MM.1S (cell line): ENCODE measurements at regions not wholly inside any gene's neighbourhood (a gene's known extent, or its start where the extent isn't known, plus 50 kb on each side); places are given as distances from the start of the nearest gene placed in this dataset.

Source experiments
- DNase-seq: peaks from one replicate; pipeline ENCODE4 v3.0.0-alpha.2; 2015
- H2AFZ ChIP-seq: fragments of 300-600 bp; sonication (generic); 2 replicates; pipeline ENCODE4 v1.6.0; 2016; ENCODE audit warnings: antibody characterized with exemption, low read length
- H3F3A ChIP-seq: fragments of 300-600 bp; sonication (generic); 2 replicates; pipeline ENCODE4 v1.6.1; 2016; ENCODE audit warnings: mild to moderate bottlenecking, antibody characterized with exemption, low read length, moderate library complexity, mixed read lengths; ENCODE audit not compliant: insufficient read depth
- H3K27ac ChIP-seq: fragments of 300-600 bp; sonication (generic); 2 replicates; pipeline ENCODE4 v1.5.1; 2016; ENCODE audit warnings: mild to moderate bottlenecking, low read length
- H3K27me3 ChIP-seq: fragments of 300-600 bp; sonication (generic); replicated peaks from 2 replicates; pipeline ENCODE4 v1.6.0; 2016; ENCODE audit warnings: low read length; ENCODE audit not compliant: insufficient read depth
- H3K36me3 ChIP-seq: fragments of 300-600 bp; sonication (generic); replicated peaks from 2 replicates; pipeline ENCODE4 v1.6.1; 2016; ENCODE audit warnings: mild to moderate bottlenecking, low read length, mixed read lengths; ENCODE audit not compliant: insufficient read depth
- H3K4me1 ChIP-seq: fragments of 300-600 bp; sonication (generic); 2 replicates; pipeline ENCODE4 v1.6.1; 2016; ENCODE audit warnings: low read length, mixed read lengths
- H3K4me2 ChIP-seq: fragments of 300-600 bp; sonication (generic); 2 replicates; pipeline ENCODE4 v1.6.0; 2016; ENCODE audit warnings: low read depth, low read length
- H3K4me3 ChIP-seq: fragments of 300-600 bp; sonication (generic); 2 replicates; pipeline ENCODE4 v1.5.1; 2016; ENCODE audit warnings: low read length, mixed read lengths
- H3K79me2 ChIP-seq: fragments of 300-600 bp; sonication (generic); 2 replicates; pipeline ENCODE4 v1.6.1; 2016; ENCODE audit warnings: mixed run types, low read length, mixed read lengths
- H3K9ac ChIP-seq: fragments of 300-600 bp; sonication (generic); 2 replicates; pipeline ENCODE4 v1.6.1; 2016; ENCODE audit warnings: low read length, mixed read lengths
- H3K9me2 ChIP-seq: fragments of 300-600 bp; sonication (generic); replicated peaks from 2 replicates; pipeline ENCODE4 v1.6.1; 2016; ENCODE audit warnings: mild to moderate bottlenecking, low read length, mixed read lengths; ENCODE audit not compliant: insufficient read depth
- H3K9me3 ChIP-seq: fragments of 300-600 bp; sonication (generic); replicated peaks from 2 replicates; pipeline ENCODE4 v1.6.1; 2016; ENCODE audit warnings: mild to moderate bottlenecking, low read length, mixed read lengths; ENCODE audit not compliant: insufficient read depth
- H4K20me1 ChIP-seq: fragments of 300-600 bp; sonication (generic); 2 replicates; pipeline ENCODE4 v1.6.1; 2016; ENCODE audit warnings: mild to moderate bottlenecking, low read length, moderate library complexity, mixed read lengths; ENCODE audit not compliant: insufficient read depth
- EZH2 ChIP-seq: fragments of 300-600 bp; sonication (generic); optimal IDR thresholded peaks from 2 replicates; pipeline ENCODE3; 2017; ENCODE audit warnings: low read depth, mild to moderate bottlenecking, antibody characterized with exemption, low read length, mixed read lengths
- EZH2phosphoT487 ChIP-seq: fragments of 300-600 bp; sonication (generic); IDR thresholded peaks from 2 replicates; pipeline ENCODE4 v1.6.1; 2018; ENCODE audit warnings: antibody characterized with exemption, low read length
- TF ChIP-seq, protein P1 (sequence below): fragments of 300-600 bp; sonication (generic); IDR thresholded peaks from 2 replicates; pipeline ENCODE4 v1.5.1; 2016; ENCODE audit warnings: antibody characterized with exemption, low read length, mixed read lengths

DNA sequence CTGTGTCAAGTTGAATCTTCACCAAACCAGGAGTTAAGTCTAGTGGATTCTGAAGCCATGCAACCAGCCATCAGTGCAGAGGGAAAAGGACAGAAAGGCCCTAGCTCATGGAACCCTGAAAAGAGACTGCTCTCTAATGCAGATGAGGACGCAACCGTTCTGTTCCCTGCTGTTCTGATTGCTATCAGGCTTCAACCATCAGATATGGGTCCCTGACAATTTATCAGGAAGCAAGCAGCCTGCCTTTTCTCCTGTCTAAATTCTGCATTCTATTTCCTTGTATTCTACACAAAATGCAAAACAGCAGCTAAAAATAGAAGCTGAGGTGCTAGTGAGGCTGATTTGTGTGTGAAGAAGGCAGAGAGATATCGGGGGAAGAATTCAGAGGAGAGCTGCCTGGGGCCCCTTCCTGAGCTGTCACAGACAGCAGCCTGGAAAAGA lies 68.4 kb upstream of the RTN4 start:
- H3F3A ChIP-seq: no peaks in the 10 kb centered on the region
- H3K4me2 ChIP-seq: peak overlapping the region; percentile 26; the same call in 1 of the 2 replicates
- peak overlapping the region; percentile 32 for H2AFZ ChIP-seq
- H3K27ac ChIP-seq: no peak overlapping the region
- TF ChIP-seq, protein P1, sequence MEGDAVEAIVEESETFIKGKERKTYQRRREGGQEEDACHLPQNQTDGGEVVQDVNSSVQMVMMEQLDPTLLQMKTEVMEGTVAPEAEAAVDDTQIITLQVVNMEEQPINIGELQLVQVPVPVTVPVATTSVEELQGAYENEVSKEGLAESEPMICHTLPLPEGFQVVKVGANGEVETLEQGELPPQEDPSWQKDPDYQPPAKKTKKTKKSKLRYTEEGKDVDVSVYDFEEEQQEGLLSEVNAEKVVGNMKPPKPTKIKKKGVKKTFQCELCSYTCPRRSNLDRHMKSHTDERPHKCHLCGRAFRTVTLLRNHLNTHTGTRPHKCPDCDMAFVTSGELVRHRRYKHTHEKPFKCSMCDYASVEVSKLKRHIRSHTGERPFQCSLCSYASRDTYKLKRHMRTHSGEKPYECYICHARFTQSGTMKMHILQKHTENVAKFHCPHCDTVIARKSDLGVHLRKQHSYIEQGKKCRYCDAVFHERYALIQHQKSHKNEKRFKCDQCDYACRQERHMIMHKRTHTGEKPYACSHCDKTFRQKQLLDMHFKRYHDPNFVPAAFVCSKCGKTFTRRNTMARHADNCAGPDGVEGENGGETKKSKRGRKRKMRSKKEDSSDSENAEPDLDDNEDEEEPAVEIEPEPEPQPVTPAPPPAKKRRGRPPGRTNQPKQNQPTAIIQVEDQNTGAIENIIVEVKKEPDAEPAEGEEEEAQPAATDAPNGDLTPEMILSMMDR: no peak
- TF ChIP-seq EZH2: no peak
- no peak for TF ChIP-seq EZH2phosphoT487
- H4K20me1 ChIP-seq: no peaks in the 10 kb centered on the region
- no peaks in the 10 kb centered on the region for H3K79me2 ChIP-seq
- H3K27me3 ChIP-seq: no peaks in the 10 kb centered on the region
- H3K4me1 ChIP-seq: peaks cover 13% of the 10 kb centered on the region
- H3K9me3 ChIP-seq: no peaks in the 10 kb centered on the region
- H3K4me3 ChIP-seq: no peak overlapping the region
- DNase-seq: no peak
- no peaks in the 10 kb centered on the region for H3K36me3 ChIP-seq
- H3K9me2 ChIP-seq: no peaks in the 10 kb centered on the region
- H3K9ac ChIP-seq: no peak overlapping the region

GRCh38 chr2:55116966-55117365 lies 66.7 kb upstream of the RTN4 start:
- Histone ChIP-seq H3K4me1 (peaks cover 13% of the 10 kb centered on the region), H3K36me3 (no peaks in the 10 kb centered on the region)
- TF ChIP-seq, protein P1: no peak
- TF ChIP-seq EZH2phosphoT487: no peak
- TF ChIP-seq EZH2: no peak

GRCh38 chr2:55116598-55116964 lies 66.3 kb upstream of the RTN4 start:
- no peaks in the 10 kb centered on the region for H4K20me1 ChIP-seq
- no peak overlapping the region for H3K9ac ChIP-seq
- H3K79me2 ChIP-seq: no peaks in the 10 kb centered on the region
- H2AFZ ChIP-seq: no peak overlapping the region
- TF ChIP-seq, protein P1: no peak
- TF ChIP-seq EZH2phosphoT487 (no peak), EZH2 (no peak)
- H3K27me3 ChIP-seq: no peaks in the 10 kb centered on the region
- no peak overlapping the region for H3K27ac ChIP-seq
- H3K4me2 ChIP-seq: no peak overlapping the region
- H3K4me1 ChIP-seq: peaks cover 13% of the 10 kb centered on the region
- no peaks in the 10 kb centered on the region for H3F3A ChIP-seq
- H3K36me3 ChIP-seq: no peaks in the 10 kb centered on the region
- DNase-seq: no peak
- H3K9me3 ChIP-seq: no peaks in the 10 kb centered on the region
- no peaks in the 10 kb centered on the region for H3K9me2 ChIP-seq
- H3K4me3 ChIP-seq: no peak overlapping the region

More at GRCh38 chr2:55116966-55117365, 66.7 kb upstream of the RTN4 start:
- Histone ChIP-seq H3F3A (no peaks in the 10 kb centered on the region), H3K27ac (no peak overlapping the region), H3K4me3 (no peak overlapping the region), H3K9me2 (no peaks in the 10 kb centered on the region), H2AFZ (no peak overlapping the region), H3K9ac (no peak overlapping the region), H3K4me2 (no peak overlapping the region), H4K20me1 (no peaks in the 10 kb centered on the region), H3K79me2 (no peaks in the 10 kb centered on the region), H3K27me3 (no peaks in the 10 kb centered on the region), H3K9me3 (no peaks in the 10 kb centered on the region)
- DNase-seq: no peak
